HG02588 (cell line): ENCODE measurements at regions not wholly inside any gene's neighbourhood (a gene's known extent, or its start where the extent isn't known, plus 50 kb on each side); places are given as distances from the start of the nearest gene placed in this dataset.
"Not testable (repeated sequence)": the region's sequence is repeated elsewhere in the genome, so short reads cannot be mapped to it uniquely, and the experiment has no call there.

Experiments used
- ATAC-seq: cut with Tn5 transposase; IDR thresholded peaks from one replicate; pipeline ENCODE4 v1.9.1; 2021; ENCODE audit warnings: mild to moderate bottlenecking, moderate library complexity; ENCODE audit not compliant: unreplicated experiment

- no peak for ATAC-seq
These were observed 464.0 kb upstream of the CCDC54 start for GRCh38 chr3:106913111-106913698.

GRCh38 chr3:106913966-106914365 lies 463.3 kb upstream of the CCDC54 start:
- ATAC-seq: no peak

GRCh38 chr3:106920609-106921008 lies 456.6 kb upstream of the CCDC54 start:
- no peak for ATAC-seq

- no peak for ATAC-seq
These were observed 448.2 kb upstream of the CCDC54 start for GRCh38 chr3:106929081-106929480.

- no peak for ATAC-seq
These were observed 447.2 kb upstream of the CCDC54 start for GRCh38 chr3:106930086-106930485.

- no peak for ATAC-seq
These were observed 445.3 kb upstream of the CCDC54 start for GRCh38 chr3:106931904-106932303.

GRCh38 chr3:106936337-106936736 lies 440.9 kb upstream of the CCDC54 start:
- ATAC-seq: no peak

GRCh38 chr3:106942051-106942450 lies 435.2 kb upstream of the CCDC54 start:
- ATAC-seq: no peak

GRCh38 chr3:106943071-106943470 lies 434.2 kb upstream of the CCDC54 start:
- ATAC-seq: no peak

- no peak for ATAC-seq
These were observed 431.8 kb upstream of the CCDC54 start for GRCh38 chr3:106945435-106945834.

- ATAC-seq: no peak
These were observed 430.4 kb upstream of the CCDC54 start for GRCh38 chr3:106946866-106947265.

GRCh38 chr3:106957029-106957428 lies 420.2 kb upstream of the CCDC54 start:
- ATAC-seq: no peak

GRCh38 chr3:106962993-106963392 lies 414.2 kb upstream of the CCDC54 start:
- no peak for ATAC-seq

GRCh38 chr3:106963442-106963841 lies 413.8 kb upstream of the CCDC54 start:
- no peak for ATAC-seq

- no peak for ATAC-seq
These were observed 411.9 kb upstream of the CCDC54 start for GRCh38 chr3:106965307-106965706.

GRCh38 chr3:106969596-106969995 lies 407.6 kb upstream of the CCDC54 start:
- no peak for ATAC-seq

- ATAC-seq: no peak
These were observed 395.8 kb upstream of the CCDC54 start for GRCh38 chr3:106981392-106981791.

GRCh38 chr3:106985721-106986120 lies 391.5 kb upstream of the CCDC54 start:
- ATAC-seq: no peak

GRCh38 chr3:106998841-106999682 lies 378.2 kb upstream of the CCDC54 start:
- not testable (repeated sequence) for ATAC-seq

GRCh38 chr3:107001635-107002034 lies 375.6 kb upstream of the CCDC54 start:
- no peak for ATAC-seq

GRCh38 chr3:107005352-107005751 lies 371.9 kb upstream of the CCDC54 start:
- ATAC-seq: not testable (repeated sequence)

- no peak for ATAC-seq
These were observed 369.0 kb upstream of the CCDC54 start for GRCh38 chr3:107008213-107008612.
